Nucleus accumbens (tissue), 56 donors: ENCODE measurements at regions not wholly inside any gene's neighbourhood (a gene's known extent, or its start where the extent isn't known, plus 50 kb on each side); places are given as distances from the start of the nearest gene placed in this dataset.
"Not testable (repeated sequence)": the region's sequence is repeated elsewhere in the genome, so short reads cannot be mapped to it uniquely, and the experiment has no call there.

ENCODE experiments used
- DNase-seq, 56 donors: peaks; one replicate each; lab custom pipeline; 2025; lab: John Stamatoyannopoulos, UW

DNA sequence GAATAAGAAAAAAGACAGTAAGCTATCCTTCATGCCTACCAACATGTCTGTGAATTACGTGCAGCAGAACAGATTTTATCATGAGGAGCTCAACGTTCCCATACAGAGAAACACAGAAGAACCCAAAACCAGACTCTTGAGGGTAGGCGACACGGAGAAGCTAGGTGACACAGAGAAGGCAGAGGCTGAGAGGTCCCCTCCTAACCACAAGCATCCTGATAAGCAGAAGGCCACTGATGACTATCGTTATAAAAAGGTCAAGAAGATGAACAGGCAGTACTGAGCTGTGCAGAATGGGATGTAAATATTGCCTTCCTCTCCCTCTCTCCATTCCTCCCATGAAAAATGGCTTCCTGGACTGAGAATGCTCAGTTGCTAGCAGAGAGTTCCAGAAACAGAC, 350.2 kb upstream of the BOD1L1 start:
- DNase-seq: no peak

DNA sequence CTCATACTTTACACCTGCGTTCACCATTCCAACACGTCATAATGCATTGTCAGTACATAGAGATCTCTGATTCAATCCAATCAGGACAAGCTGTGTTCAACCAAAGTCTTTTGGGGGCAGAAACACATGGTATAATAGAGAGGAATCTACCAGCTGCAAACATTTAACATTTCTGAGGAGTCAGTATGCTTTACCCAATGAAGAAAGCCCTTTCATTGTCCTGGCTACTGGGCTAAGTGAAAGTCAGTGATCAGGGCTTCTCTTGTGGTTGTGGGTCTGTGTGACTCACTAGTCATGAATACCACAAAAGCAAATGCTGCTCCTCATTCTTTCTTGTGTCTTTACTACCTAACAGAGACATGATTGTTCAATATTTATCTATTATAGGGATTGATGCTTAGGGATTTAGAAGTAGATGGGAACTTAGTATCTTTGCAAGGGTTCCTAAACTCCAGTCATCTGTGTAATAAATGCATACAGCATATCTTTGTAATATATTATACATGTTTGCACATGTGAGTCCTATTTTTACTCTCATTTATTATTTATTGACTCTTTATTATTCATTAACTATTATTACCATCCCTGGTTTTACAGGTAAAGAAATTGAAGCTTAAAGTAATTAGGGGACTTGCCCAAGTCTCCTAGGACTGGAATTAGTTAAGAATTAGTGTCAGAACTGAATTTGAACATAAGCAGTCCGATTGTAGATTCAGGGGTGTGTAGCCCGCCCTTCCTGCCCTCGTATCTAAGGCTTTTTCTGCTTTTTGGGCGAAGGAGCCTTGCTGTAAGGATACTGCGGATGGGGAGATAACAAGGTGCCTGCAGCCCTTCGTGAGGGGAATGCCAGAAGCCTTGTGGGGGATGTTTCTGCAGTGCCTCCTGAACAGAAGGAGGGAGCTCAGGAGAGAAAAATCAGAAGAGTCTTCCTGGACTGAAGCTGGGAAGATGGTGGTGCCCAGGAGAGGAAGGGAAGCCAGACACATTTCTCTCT, 353.1 kb upstream of the BOD1L1 start:
- DNase-seq: no peak

GRCh38 chr4:13981499-13981898, 354.0 kb upstream of the BOD1L1 start:
- DNase-seq: no peak

DNA sequence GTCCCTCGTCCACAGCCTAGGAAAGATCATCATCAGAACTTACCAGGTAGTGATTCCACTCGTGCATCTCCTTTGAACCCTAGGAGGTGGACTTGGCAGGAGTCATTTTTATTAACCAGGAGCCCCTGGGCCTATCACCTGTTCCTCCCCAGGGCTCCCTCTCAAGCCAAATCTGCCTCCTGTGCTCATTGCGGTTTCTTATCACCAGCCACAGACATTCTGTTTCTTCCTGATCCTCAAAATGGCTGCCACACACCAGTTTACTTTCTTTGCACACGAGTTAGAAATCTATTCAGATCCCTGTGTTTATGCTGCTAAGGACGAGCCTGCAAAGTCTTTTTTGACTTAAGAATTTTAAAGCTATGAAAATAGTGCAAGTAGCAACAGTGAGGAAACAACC, 354.5 kb upstream of the BOD1L1 start:
- DNase-seq: no peak

GRCh38 chr4:13983189-13983790, 355.8 kb upstream of the BOD1L1 start:
- no peak for DNase-seq

DNA sequence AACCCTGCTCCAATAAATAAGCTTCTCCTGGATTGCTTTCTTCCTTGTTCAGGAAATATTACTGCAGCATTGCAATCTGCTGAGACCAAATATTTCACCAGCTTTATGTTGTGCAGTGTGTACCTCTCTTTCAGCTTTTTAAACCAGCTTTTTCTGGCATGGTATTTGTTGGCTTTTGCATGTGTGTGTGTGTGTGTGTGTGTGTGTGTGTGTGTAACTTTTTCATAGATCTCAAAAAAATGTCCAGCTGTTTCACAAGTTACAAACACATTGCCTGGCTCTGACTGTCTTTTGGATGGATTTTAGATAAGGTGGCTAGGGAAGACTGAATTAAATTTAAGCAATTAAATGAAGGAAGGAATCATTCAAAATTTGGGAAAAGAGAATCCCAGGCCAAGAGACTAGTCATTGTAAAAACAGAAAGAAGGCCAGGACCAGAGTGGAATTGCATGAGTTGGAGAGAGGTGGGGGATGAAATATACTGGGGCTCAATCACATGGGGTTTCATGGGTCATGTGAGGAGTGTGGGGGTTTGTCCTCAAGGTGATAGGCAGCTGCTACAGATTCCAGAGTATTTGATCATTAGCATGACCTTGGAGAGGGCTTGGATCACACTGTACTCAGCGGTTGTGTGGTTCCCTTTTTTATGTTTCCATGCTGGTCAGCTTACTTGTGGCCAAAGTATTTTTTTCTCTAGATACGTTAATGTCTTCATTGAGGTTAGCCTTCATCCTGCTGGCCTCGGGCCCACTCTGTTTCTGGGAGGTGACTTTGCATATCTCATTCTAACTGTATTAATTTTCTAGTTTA, 357.7 kb upstream of the BOD1L1 start:
- DNase-seq: no peak

GRCh38 chr4:13985837-13986236, 358.3 kb upstream of the BOD1L1 start:
- no peak for DNase-seq

DNA sequence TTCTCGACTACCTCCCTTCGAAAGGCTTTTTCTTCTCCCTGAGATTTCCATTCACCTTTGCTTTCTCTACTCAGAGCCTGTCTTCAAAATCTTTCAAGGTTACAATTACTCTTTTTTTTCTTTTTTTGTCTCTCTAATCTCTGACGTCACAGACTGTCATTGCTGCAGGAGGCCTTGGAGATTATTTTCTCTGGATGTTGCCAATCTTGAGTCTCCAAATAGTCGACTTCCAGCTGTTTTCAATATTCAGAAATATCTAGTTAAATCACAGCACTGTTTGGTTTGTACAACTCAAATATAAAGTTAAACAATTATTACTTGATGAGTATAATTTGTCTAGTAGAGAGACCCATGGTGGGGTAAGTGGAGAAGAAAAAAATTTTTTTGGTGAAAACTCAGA, 359.0 kb upstream of the BOD1L1 start:
- no peak for DNase-seq

DNA sequence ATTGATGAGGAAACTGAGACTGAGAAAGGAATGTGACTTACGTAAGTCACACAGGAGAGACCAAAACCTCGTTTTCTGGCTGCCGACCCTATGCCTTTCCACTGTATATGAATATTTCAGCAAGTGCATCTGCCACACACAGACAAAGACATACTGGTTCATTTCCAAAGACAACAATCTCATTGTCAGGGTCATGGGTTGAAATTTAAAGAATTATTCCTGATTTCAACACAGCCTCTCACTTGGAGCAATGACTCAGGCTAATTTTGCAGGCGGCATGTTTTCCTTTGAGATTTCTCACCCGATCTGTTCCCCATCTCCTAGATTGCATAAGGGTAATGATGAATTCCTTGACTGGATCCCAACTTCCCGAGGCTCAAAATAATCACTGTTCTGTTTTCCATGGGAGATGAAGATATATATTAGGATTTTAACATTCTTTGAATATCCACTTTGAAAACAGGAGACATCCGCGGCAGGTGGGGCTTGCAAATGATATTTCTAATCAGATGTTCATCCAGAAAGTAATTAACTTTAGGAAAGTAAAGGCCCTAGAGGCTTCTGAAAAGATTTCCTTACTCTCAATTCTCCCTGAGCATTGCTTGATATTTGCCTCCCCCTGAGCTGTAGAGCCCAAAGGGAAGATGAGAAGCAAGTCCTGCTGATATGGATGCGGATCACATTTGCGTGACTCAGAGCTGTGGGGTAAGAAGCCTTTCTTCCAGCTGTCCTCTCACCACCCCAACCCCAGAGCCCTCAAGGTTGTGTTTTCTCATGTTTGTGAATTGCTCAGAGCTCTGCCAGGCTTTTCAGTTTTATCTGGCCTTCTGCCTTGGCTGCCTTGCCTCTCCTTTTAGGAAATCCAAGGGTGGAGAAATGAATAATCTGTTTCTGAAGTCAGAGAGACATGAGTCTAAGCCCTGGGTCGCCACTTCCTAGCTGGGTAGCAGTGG, 361.1 kb upstream of the BOD1L1 start:
- peak in 22 of 56 donors; percentile 2 to 41 (median 18) for DNase-seq

DNA sequence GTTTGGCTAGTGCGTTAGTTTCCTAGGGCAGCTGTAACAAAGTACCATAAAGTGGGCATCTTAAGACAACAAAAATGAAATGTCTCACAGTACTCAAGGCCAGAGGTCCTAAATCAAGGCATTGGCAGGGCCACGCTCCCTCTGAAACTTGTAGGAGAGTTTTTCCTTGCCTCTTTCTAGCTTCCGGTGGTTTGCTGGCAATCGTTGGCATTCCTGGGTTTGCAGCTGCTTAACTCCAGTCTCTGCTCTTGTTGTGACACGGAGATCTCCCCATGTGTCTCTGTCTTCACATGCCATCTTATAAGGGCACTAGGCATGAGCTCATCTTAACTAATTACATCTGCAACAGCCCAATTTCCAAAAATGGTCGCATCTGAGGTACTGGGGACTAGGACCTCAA, 362.0 kb upstream of the BOD1L1 start:
- no peak for DNase-seq

DNA sequence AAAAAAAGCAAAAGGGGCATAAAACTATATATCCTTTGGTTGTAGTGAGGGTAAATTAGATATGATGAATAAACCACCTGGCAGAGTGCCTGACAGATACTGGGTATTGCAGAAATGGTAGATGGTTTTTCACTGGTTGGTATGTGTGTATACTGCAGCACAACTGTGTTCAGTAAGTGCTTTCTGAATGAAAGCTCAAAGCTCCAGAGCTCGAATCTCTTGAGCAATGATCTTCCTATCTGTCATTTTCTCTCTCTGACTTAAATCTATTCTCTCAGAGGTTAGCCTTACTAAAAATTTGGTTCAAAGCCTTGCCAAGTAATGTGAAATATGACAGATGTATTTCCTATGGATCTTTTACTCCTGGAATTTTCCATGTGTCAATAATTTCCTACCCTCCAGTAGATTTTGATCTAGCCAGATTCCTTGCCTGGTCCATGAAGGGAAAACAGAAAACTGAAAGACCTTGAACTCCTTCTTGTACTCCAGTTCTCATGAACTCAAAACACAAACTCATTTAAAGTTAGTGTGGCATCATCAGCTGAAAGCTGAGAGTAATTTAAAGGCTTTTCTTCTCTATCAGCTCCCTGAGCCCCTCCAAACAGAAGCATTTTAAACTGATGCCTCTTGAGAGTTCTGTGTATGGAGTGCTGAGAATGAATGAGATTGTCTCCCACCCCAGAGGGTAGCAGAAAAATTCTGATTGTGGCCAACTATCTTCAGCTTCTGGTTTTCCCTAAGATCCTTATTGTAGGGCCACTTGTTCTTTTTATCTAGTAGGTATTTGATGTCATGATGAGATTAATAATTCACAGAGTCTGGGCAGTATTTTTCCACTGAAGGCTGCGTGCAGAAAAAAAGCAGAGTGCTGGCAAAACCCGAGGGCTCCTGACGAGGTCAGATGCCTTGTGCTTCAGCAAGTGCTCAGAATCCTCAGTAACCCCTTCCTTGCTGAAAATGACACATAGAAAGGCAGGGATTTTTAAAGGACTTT, 363.4 kb upstream of the BOD1L1 start:
- no peak for DNase-seq

DNA sequence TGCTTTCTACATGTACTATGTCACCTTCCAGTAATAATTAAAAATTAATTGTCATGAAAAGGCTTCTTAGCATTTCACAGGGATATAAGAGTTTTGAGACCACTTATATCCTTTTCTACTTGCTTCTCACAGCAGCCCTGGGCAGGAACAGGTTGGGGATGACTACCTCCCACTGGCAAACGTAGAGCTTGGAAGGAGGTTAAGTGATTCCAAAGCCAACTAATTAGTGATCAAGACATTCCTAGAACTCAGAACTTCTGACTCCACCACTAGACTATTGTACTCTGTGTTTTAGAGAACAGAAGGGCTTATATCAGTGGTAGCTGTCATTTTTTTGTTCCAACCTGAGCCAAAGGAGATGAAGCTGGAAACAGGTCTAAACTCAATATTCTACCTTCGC, 364.5 kb upstream of the BOD1L1 start:
- DNase-seq: no peak

DNA sequence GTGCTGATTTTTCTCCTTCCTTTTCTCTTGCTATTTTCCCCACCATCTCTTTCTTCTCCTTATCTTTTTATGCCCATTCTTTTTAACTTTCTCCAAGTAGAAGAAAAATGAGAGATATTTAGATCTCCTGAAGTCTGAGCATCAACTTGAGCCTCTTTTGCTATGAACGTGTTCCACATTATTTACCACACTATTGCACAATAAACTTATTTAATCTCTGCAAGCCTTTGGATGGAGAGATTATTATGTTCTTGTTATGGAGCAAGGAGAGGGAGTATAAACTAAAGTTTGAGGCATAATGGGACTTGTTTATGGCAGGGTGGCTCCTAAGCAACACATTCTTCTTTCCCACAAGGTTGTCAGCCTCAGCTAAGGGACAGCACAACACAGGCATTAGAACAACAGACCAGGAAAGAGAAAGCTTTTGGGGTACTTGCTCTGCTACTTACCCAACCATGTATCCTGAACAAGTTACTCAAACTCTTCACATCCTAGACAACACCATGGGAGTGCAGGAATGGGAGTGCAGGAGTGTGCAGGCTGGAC, 365.5 kb upstream of the BOD1L1 start:
- no peak for DNase-seq

- no peak for DNase-seq
These were observed 366.5 kb upstream of the BOD1L1 start for GRCh38 chr4:13994016-13994415.

DNA sequence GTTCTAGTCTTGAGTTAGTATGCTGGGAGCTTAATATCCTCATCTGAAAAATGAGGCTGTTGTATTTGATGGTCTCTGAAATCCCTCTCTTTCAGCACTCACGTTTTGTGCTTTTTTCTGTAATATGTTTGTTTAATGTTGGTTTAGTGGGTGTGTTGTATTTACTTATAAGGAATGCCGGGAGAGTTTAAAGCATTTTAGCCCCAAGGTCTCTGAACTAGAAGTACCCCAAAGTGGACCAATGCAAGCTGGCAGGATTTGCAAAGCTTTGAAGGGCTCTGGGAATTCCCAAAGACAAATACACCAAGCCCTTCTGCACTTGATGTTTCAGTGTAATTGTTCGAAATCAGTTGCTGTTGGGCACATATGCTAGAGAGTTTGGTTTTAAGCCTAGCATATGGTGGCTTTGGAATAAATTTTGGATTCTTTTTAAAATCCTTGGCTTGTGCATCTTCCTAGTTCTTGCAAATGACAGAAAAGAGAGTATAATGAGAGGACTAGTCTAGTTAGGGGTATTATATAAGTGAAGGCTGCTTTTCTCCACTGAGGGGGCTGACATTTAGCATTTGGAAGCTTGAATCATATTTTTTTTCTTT, 371.4 kb upstream of the BOD1L1 start:
- no peak for DNase-seq

- DNase-seq: no peak
These were observed 372.7 kb upstream of the BOD1L1 start for GRCh38 chr4:14000091-14000814.

GRCh38 chr4:14002331-14002730, 374.8 kb upstream of the BOD1L1 start:
- not testable (repeated sequence) for DNase-seq
